ENCODE measurements at regions not wholly inside any gene's neighbourhood (a gene's known extent, or its start where the extent isn't known, plus 50 kb on each side); places are given as distances from the start of the nearest gene placed in this dataset.

GRCh38 chr7:68050627-68051026, 1054.0 kb downstream of the TYW1 start:
- Histone ChIP-seq H3K9me3 (ENCODE audit: low read depth, low read length) (no peaks in the 10 kb centered on the region), H3K36me3 (ENCODE audit: insufficient read depth, low read length) (no peaks in the 10 kb centered on the region), H3K79me2 (ENCODE audit: insufficient read depth, low read length) (no peaks in the 10 kb centered on the region), H3K4me3 (ENCODE audit: insufficient read depth, low read length) (no peak overlapping the region), H3K27ac (ENCODE audit: low read depth, low read length) (no peak overlapping the region), H3K27me3 (ENCODE audit: insufficient read depth, low read length) (no peaks in the 10 kb centered on the region), H3K4me1 (ENCODE audit: insufficient read depth, low read length) (no peaks in the 10 kb centered on the region), H2AFZ (ENCODE audit: low read length) (no peak overlapping the region), H4K20me1 (ENCODE audit: insufficient read depth, low read length) (no peaks in the 10 kb centered on the region), H3K4me2 (ENCODE audit: insufficient read depth, low read length) (no peak overlapping the region)
- DNase-seq (ENCODE audit: insufficient read length, low spot score, missing footprints): no peak
- TF ChIP-seq CTCF (IDR thresholded peaks at IDR 0.05; ENCODE audit: extremely low read depth, low read depth, low read length): no peak

GRCh38 chr7:68058014-68058413, 1061.4 kb downstream of the TYW1 start:
- Histone ChIP-seq H3K27ac (ENCODE audit: low read depth, low read length) (no peak overlapping the region), H3K36me3 (ENCODE audit: insufficient read depth, low read length) (no peaks in the 10 kb centered on the region), H3K4me1 (ENCODE audit: insufficient read depth, low read length) (no peaks in the 10 kb centered on the region), H3K4me3 (ENCODE audit: insufficient read depth, low read length) (no peak overlapping the region), H3K4me2 (ENCODE audit: insufficient read depth, low read length) (no peak overlapping the region), H4K20me1 (ENCODE audit: insufficient read depth, low read length) (no peaks in the 10 kb centered on the region), H3K9me3 (ENCODE audit: low read depth, low read length) (no peaks in the 10 kb centered on the region), H3K27me3 (ENCODE audit: insufficient read depth, low read length) (no peaks in the 10 kb centered on the region), H2AFZ (ENCODE audit: low read length) (no peak overlapping the region), H3K79me2 (ENCODE audit: insufficient read depth, low read length) (no peaks in the 10 kb centered on the region)
- DNase-seq (ENCODE audit: insufficient read length, low spot score, missing footprints): no peak
- no peak for TF ChIP-seq CTCF (IDR thresholded peaks at IDR 0.05; ENCODE audit: extremely low read depth, low read depth, low read length)

GRCh38 chr7:68063171-68063570, 1066.5 kb downstream of the TYW1 start:
- H3K36me3 ChIP-seq (ENCODE audit: insufficient read depth, low read length): no peaks in the 10 kb centered on the region
- H3K9me3 ChIP-seq (ENCODE audit: low read depth, low read length): no peaks in the 10 kb centered on the region
- no peak overlapping the region for H2AFZ ChIP-seq (ENCODE audit: low read length)
- no peaks in the 10 kb centered on the region for H3K79me2 ChIP-seq (ENCODE audit: insufficient read depth, low read length)
- TF ChIP-seq CTCF (IDR thresholded peaks at IDR 0.05; ENCODE audit: extremely low read depth, low read depth, low read length): peak; percentile 24
- no peak overlapping the region for H3K4me2 ChIP-seq (ENCODE audit: insufficient read depth, low read length)
- no peaks in the 10 kb centered on the region for H3K4me1 ChIP-seq (ENCODE audit: insufficient read depth, low read length)
- H3K4me3 ChIP-seq (ENCODE audit: insufficient read depth, low read length): no peak overlapping the region
- no peak for DNase-seq (ENCODE audit: insufficient read length, low spot score, missing footprints)
- H3K27me3 ChIP-seq (ENCODE audit: insufficient read depth, low read length): no peaks in the 10 kb centered on the region
- H4K20me1 ChIP-seq (ENCODE audit: insufficient read depth, low read length): no peaks in the 10 kb centered on the region
- no peak overlapping the region for H3K27ac ChIP-seq (ENCODE audit: low read depth, low read length)

GRCh38 chr7:68065581-68065980, 1068.9 kb downstream of the TYW1 start:
- no peak overlapping the region for H3K4me2 ChIP-seq (ENCODE audit: insufficient read depth, low read length)
- no peaks in the 10 kb centered on the region for H3K27me3 ChIP-seq (ENCODE audit: insufficient read depth, low read length)
- no peak for TF ChIP-seq CTCF (IDR thresholded peaks at IDR 0.05; ENCODE audit: extremely low read depth, low read depth, low read length)
- H2AFZ ChIP-seq (ENCODE audit: low read length): no peak overlapping the region
- no peak overlapping the region for H3K4me3 ChIP-seq (ENCODE audit: insufficient read depth, low read length)
- H3K36me3 ChIP-seq (ENCODE audit: insufficient read depth, low read length): no peaks in the 10 kb centered on the region
- no peak for DNase-seq (ENCODE audit: insufficient read length, low spot score, missing footprints)
- H3K4me1 ChIP-seq (ENCODE audit: insufficient read depth, low read length): no peaks in the 10 kb centered on the region
- no peak overlapping the region for H3K27ac ChIP-seq (ENCODE audit: low read depth, low read length)
- H3K9me3 ChIP-seq (ENCODE audit: low read depth, low read length): no peaks in the 10 kb centered on the region
- H4K20me1 ChIP-seq (ENCODE audit: insufficient read depth, low read length): no peaks in the 10 kb centered on the region
- no peaks in the 10 kb centered on the region for H3K79me2 ChIP-seq (ENCODE audit: insufficient read depth, low read length)

Data from osteoblast (primary cell).